OCI-LY1 (cell line): ENCODE measurements at regions not wholly inside any gene's neighbourhood (a gene's known extent, or its start where the extent isn't known, plus 50 kb on each side); places are given as distances from the start of the nearest gene placed in this dataset.

Source experiments
- H2AFZ ChIP-seq: fragments of 200-600 bp; sonication (generic), shearing (Covaris generic); 2 replicates; pipeline ENCODE4 v1.6.0; 2014; ENCODE audit warnings: antibody characterized with exemption, mild to moderate bottlenecking, low read length
- H3F3A ChIP-seq: fragments of 200-600 bp; sonication (generic), shearing (Covaris generic); 2 replicates; pipeline ENCODE4 v1.6.0; 2014; ENCODE audit warnings: mild to moderate bottlenecking, antibody characterized with exemption, low read length, moderate library complexity; ENCODE audit not compliant: insufficient read depth
- H3K27ac ChIP-seq: fragments of 200-600 bp; sonication (generic); 2 replicates; pipeline ENCODE4 v1.5.1; 2014; ENCODE audit warnings: low read length, mixed run types, mild to moderate bottlenecking, low read depth; ENCODE audit not compliant: poor library complexity, severe bottlenecking
- H3K27me3 ChIP-seq: fragments of 200-600 bp; sonication (generic); 2 replicates; pipeline ENCODE4 v1.6.0; 2014; ENCODE audit warnings: antibody characterized with exemption, mild to moderate bottlenecking, low read length, moderate library complexity; ENCODE audit not compliant: insufficient read depth
- H3K36me3 ChIP-seq: fragments of 200-600 bp; sonication (generic); 2 replicates; pipeline ENCODE4 v1.6.1; 2014; ENCODE audit warnings: mild to moderate bottlenecking, antibody characterized with exemption, low read length, moderate library complexity, mixed read lengths; ENCODE audit not compliant: insufficient read depth
- H3K4me1 ChIP-seq: fragments of 200-600 bp; sonication (generic); 2 replicates; pipeline ENCODE4 v1.5.1; 2014; ENCODE audit warnings: mild to moderate bottlenecking, low read length, moderate library complexity; ENCODE audit not compliant: insufficient read depth, severe bottlenecking
- H3K4me2 ChIP-seq: fragments of 200-600 bp; sonication (generic), shearing (Covaris generic); 2 replicates; pipeline ENCODE4 v1.6.1; 2014; ENCODE audit warnings: low read length
- H3K4me3 ChIP-seq: fragments of 200-600 bp; sonication (generic); 2 replicates; pipeline ENCODE4 v1.5.1; 2014; ENCODE audit warnings: low read length, low read depth, mild to moderate bottlenecking, mixed read lengths; ENCODE audit not compliant: poor library complexity, severe bottlenecking
- H3K79me2 ChIP-seq: fragments of 200-600 bp; shearing (Covaris generic); 2 replicates; pipeline ENCODE4 v1.6.1; 2016; ENCODE audit warnings: mixed run types, low read length, mixed read lengths; ENCODE audit not compliant: insufficient read depth
- H3K9ac ChIP-seq: fragments of 200-600 bp; sonication (generic), shearing (Covaris generic); 2 replicates; pipeline ENCODE4 v1.6.1; 2014; ENCODE audit warnings: mild to moderate bottlenecking, low read length, mixed read lengths
- H3K9me2 ChIP-seq: fragments of 200-600 bp; sonication (generic), shearing (Covaris generic); 2 replicates; pipeline ENCODE4 v1.6.1; 2014; ENCODE audit warnings: low read depth, mild to moderate bottlenecking, low read length, mixed read lengths
- H3K9me3 ChIP-seq: fragments of 200-600 bp; shearing (Covaris generic); 2 replicates; pipeline ENCODE4 v1.6.1; 2014; ENCODE audit warnings: low read length, mixed read lengths
- H4K20me1 ChIP-seq: fragments of 200-600 bp; sonication (generic), shearing (Covaris generic); 2 replicates; pipeline ENCODE4 v1.6.0; 2016; ENCODE audit warnings: mild to moderate bottlenecking, low read length; ENCODE audit not compliant: insufficient read depth
- EZH2 ChIP-seq: fragments of 200-600 bp; sonication (generic), shearing (Covaris generic); IDR thresholded peaks from 2 replicates; pipeline ENCODE4 v1.8.0; 2017; ENCODE audit warnings: borderline replicate concordance, mixed run types, mild to moderate bottlenecking, antibody characterized with exemption, low read length, moderate library complexity, mixed read lengths
- TF ChIP-seq, protein P1 (sequence below): fragments of 200-600 bp; sonication (generic), shearing (Covaris generic); IDR thresholded peaks from 2 replicates; pipeline ENCODE4 v1.5.1; 2017; ENCODE audit warnings: mild to moderate bottlenecking, antibody characterized with exemption, low read length, moderate library complexity, mixed read lengths

DNA sequence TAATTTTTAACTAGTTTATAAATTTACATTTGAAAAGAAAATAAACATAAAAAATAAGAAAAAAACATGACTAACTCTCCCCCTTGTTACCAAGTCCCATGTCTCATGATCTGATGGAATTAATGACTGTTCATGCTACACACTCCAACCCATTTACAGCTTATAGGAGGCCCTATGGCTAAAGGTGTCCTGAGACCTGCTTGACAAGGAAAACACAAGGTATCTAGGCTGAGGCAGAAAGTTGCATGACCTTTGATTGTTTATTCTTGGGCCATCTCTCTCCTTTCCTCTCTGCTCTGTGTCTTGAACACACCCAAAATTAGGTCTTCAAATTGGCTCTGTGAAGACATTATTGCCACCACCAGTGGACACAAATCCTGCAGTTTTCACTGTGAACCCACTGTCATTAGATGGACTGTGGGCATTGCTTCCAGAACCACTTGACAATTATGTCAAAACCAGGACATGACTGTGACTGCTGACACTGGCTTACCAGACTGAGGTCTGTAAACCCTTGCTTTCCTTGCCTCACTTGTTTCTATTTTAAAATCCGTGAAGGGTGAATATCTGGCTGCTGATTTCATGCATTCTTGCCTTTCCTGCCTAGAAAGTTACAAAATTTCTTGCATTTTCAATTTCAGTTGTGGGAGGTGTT is 386.5 kb upstream of the SPRY2 start:
- Histone ChIP-seq H3K36me3 (no peaks in the 10 kb centered on the region), H2AFZ (no peak overlapping the region), H3K9ac (no peak overlapping the region), H3K27me3 (no peaks in the 10 kb centered on the region), H3K4me1 (no peaks in the 10 kb centered on the region), H3K27ac (no peak overlapping the region), H3K9me2 (no peaks in the 10 kb centered on the region), H3F3A (no peaks in the 10 kb centered on the region), H3K4me3 (no peak overlapping the region), H3K4me2 (no peak overlapping the region), H4K20me1 (no peaks in the 10 kb centered on the region), H3K9me3 (no peaks in the 10 kb centered on the region), H3K79me2 (no peaks in the 10 kb centered on the region)
- TF ChIP-seq EZH2 = no peak
- TF ChIP-seq, protein P1, sequence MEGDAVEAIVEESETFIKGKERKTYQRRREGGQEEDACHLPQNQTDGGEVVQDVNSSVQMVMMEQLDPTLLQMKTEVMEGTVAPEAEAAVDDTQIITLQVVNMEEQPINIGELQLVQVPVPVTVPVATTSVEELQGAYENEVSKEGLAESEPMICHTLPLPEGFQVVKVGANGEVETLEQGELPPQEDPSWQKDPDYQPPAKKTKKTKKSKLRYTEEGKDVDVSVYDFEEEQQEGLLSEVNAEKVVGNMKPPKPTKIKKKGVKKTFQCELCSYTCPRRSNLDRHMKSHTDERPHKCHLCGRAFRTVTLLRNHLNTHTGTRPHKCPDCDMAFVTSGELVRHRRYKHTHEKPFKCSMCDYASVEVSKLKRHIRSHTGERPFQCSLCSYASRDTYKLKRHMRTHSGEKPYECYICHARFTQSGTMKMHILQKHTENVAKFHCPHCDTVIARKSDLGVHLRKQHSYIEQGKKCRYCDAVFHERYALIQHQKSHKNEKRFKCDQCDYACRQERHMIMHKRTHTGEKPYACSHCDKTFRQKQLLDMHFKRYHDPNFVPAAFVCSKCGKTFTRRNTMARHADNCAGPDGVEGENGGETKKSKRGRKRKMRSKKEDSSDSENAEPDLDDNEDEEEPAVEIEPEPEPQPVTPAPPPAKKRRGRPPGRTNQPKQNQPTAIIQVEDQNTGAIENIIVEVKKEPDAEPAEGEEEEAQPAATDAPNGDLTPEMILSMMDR = no peak

GRCh38 chr13:80726868-80727267 is 385.9 kb upstream of the SPRY2 start:
- no peak overlapping the region for H3K4me2 ChIP-seq
- no peak overlapping the region for H3K27ac ChIP-seq

GRCh38 chr13:80721689-80722088 is 380.8 kb upstream of the SPRY2 start:
- H3K79me2 ChIP-seq = no peaks in the 10 kb centered on the region
- H3K9ac ChIP-seq = no peak overlapping the region
- H3K36me3 ChIP-seq = no peaks in the 10 kb centered on the region
- peaks cover 14% of the 10 kb centered on the region for H3K4me1 ChIP-seq
- H3K9me3 ChIP-seq = no peaks in the 10 kb centered on the region
- no peak overlapping the region for H3K4me3 ChIP-seq
- no peak overlapping the region for H3K27ac ChIP-seq
- TF ChIP-seq EZH2 = no peak
- TF ChIP-seq, protein P1 = no peak
- no peaks in the 10 kb centered on the region for H3K27me3 ChIP-seq
- H3K9me2 ChIP-seq = no peaks in the 10 kb centered on the region
- no peak overlapping the region for H2AFZ ChIP-seq
- no peak overlapping the region for H3K4me2 ChIP-seq
- H3F3A ChIP-seq = no peaks in the 10 kb centered on the region
- no peaks in the 10 kb centered on the region for H4K20me1 ChIP-seq

More at GRCh38 chr13:80726868-80727267, 385.9 kb upstream of the SPRY2 start:
- Histone ChIP-seq H4K20me1 (no peaks in the 10 kb centered on the region), H3K27me3 (no peaks in the 10 kb centered on the region), H3K9ac (no peak overlapping the region), H3K4me3 (no peak overlapping the region), H2AFZ (no peak overlapping the region), H3K36me3 (no peaks in the 10 kb centered on the region), H3K4me1 (no peaks in the 10 kb centered on the region), H3K9me2 (no peaks in the 10 kb centered on the region), H3K9me3 (no peaks in the 10 kb centered on the region), H3F3A (no peaks in the 10 kb centered on the region), H3K79me2 (no peaks in the 10 kb centered on the region)
- TF ChIP-seq, protein P1 = no peak
- no peak for TF ChIP-seq EZH2
